ENCODE measurements at regions not wholly inside any gene's neighbourhood (a gene's known extent, or its start where the extent isn't known, plus 50 kb on each side); places are given as distances from the start of the nearest gene placed in this dataset.

- no peak for DNase-seq
- POLR2A ChIA-PET: no interaction called here
- Mint-ChIP-seq H3K9me3 (no peaks in the 10 kb centered on the region), H3K4me1 (ENCODE audit: low read depth) (no peaks in the 10 kb centered on the region), H3K27ac (no peak overlapping the region), H3K4me3 (no peak overlapping the region), H3K36me3 (ENCODE audit: low read depth) (no peaks in the 10 kb centered on the region), H3K27me3 (peaks cover 5% of the 10 kb centered on the region)
- no peak for TF ChIP-seq CTCF (IDR thresholded peaks at IDR 0.05)
- intact Hi-C loops (cut with micrococcal nuclease): no loop called here
- CTCF ChIA-PET: no interaction called here
- ATAC-seq: no peak
Observed at GRCh38 chr10:21299330-21299729, 226.2 kb downstream of the SKIDA1 start.

- ChIA-PET POLR2A (interaction anchor here (0.7 kb wide), 1 partner anchor 173 kb away, joined by 3 read pairs; no protein-coding TSS in a partner anchor), CTCF (no interaction called here)
- no peak overlapping the region for H3K4me3 Mint-ChIP-seq
- no peaks in the 10 kb centered on the region for H3K36me3 Mint-ChIP-seq (ENCODE audit: low read depth)
- DNase-seq (no peak), ATAC-seq (no peak)
- H3K27me3 Mint-ChIP-seq: peaks cover 5% of the 10 kb centered on the region
- no peak overlapping the region for H3K27ac Mint-ChIP-seq
- no peaks in the 10 kb centered on the region for H3K9me3 Mint-ChIP-seq
- intact Hi-C loops (cut with micrococcal nuclease): no loop called here
- no peak for TF ChIP-seq CTCF (IDR thresholded peaks at IDR 0.05)
- no peaks in the 10 kb centered on the region for H3K4me1 Mint-ChIP-seq (ENCODE audit: low read depth)
Observed at GRCh38 chr10:21298701-21299100, 226.8 kb downstream of the SKIDA1 start.

GRCh38 chr10:21297603-21298383 is 227.7 kb downstream of the SKIDA1 start:
- no peak for DNase-seq
- intact Hi-C loops (cut with micrococcal nuclease): no loop called here
- H3K27me3 Mint-ChIP-seq: peaks cover 8% of the 10 kb centered on the region
- peaks cover 2% of the 10 kb centered on the region for H3K4me1 Mint-ChIP-seq (ENCODE audit: low read depth)
- no peaks in the 10 kb centered on the region for H3K9me3 Mint-ChIP-seq
- H3K36me3 Mint-ChIP-seq (ENCODE audit: low read depth): no peaks in the 10 kb centered on the region
- no peak overlapping the region for H3K4me3 Mint-ChIP-seq
- ATAC-seq: no peak
- ChIA-PET POLR2A (no interaction called here), CTCF (no interaction called here)
- TF ChIP-seq CTCF (IDR thresholded peaks at IDR 0.05): no peak
- H3K27ac Mint-ChIP-seq: no peak overlapping the region

- Mint-ChIP-seq H3K4me1 (ENCODE audit: low read depth) (peaks cover 4% of the 10 kb centered on the region), H3K9me3 (no peaks in the 10 kb centered on the region), H3K27me3 (peaks cover 11% of the 10 kb centered on the region), H3K27ac (no peak overlapping the region), H3K4me3 (no peak overlapping the region), H3K36me3 (ENCODE audit: low read depth) (no peaks in the 10 kb centered on the region)
- ChIA-PET CTCF (no interaction called here), POLR2A (no interaction called here)
- ATAC-seq (no peak), DNase-seq (no peak)
- intact Hi-C loops (cut with micrococcal nuclease): no loop called here
- no peak for TF ChIP-seq CTCF (IDR thresholded peaks at IDR 0.05)
Observed at GRCh38 chr10:21296575-21297355, 228.7 kb downstream of the SKIDA1 start.
